ENCODE measurements at regions not wholly inside any gene's neighbourhood (a gene's known extent, or its start where the extent isn't known, plus 50 kb on each side); places are given as distances from the start of the nearest gene placed in this dataset.

DNA sequence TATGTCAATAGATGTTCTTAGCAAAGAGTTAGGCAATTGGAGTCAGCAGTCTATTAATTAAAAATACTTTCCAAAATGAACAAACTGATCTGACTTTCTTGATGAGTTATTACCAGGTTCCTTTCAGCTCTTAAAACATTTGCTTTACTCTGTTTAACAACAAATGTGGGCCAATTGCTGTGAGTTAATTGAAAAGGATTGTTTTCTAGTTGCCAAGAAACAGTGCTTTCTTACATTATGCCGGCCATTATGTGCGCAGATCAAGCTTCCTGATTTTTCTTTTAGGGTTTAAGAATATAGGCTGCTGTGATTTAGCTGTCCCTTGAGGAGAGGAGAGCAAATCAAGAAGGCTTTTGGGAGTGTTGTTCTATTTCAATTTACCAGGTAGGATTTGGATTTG lies 50.5 kb upstream of the ITPRID2 start:
- TF ChIP-seq, protein P1, sequence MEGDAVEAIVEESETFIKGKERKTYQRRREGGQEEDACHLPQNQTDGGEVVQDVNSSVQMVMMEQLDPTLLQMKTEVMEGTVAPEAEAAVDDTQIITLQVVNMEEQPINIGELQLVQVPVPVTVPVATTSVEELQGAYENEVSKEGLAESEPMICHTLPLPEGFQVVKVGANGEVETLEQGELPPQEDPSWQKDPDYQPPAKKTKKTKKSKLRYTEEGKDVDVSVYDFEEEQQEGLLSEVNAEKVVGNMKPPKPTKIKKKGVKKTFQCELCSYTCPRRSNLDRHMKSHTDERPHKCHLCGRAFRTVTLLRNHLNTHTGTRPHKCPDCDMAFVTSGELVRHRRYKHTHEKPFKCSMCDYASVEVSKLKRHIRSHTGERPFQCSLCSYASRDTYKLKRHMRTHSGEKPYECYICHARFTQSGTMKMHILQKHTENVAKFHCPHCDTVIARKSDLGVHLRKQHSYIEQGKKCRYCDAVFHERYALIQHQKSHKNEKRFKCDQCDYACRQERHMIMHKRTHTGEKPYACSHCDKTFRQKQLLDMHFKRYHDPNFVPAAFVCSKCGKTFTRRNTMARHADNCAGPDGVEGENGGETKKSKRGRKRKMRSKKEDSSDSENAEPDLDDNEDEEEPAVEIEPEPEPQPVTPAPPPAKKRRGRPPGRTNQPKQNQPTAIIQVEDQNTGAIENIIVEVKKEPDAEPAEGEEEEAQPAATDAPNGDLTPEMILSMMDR (IDR thresholded peaks at IDR 0.05) = no peak
- no peak for TF ChIP-seq POLR2A (IDR thresholded peaks at IDR 0.05)

Data from esophagus squamous epithelium (tissue), 4 donors.